ENCODE measurements at regions not wholly inside any gene's neighbourhood (a gene's known extent, or its start where the extent isn't known, plus 50 kb on each side); places are given as distances from the start of the nearest gene placed in this dataset.

- Histone ChIP-seq H2BK5ac (ENCODE audit: low read depth, low read length) (no peak overlapping the region), H2BK20ac (ENCODE audit: low read length) (no peak overlapping the region), H3K56ac (replicated peaks; ENCODE audit: insufficient read length, low read depth, low read length) (no peak overlapping the region), H3K9ac (replicated peaks in 1 of 4; ENCODE audit: extremely low read depth in 1 of 4, low read depth in 3 of 4, low read length in 3 of 4) (no peak overlapping the region), H4K5ac (ENCODE audit: insufficient read length, low read depth, low read length) (no peak overlapping the region), H2AFZ (ENCODE audit: low read length) (no peak overlapping the region), H3K27me3 (replicated peaks in 1 of 4; ENCODE audit: control insufficient read depth in 3 of 4, extremely low read depth in 1 of 4, insufficient read depth in 3 of 4, low read length in 3 of 4) (no peaks in the 10 kb centered on the region), H3K79me2 (ENCODE audit: control insufficient read depth in 1 of 2, insufficient read depth in 2 of 2, low read length in 2 of 2) (no peaks in the 10 kb centered on the region), H4K20me1 (replicated peaks in 1 of 2; ENCODE audit: control insufficient read depth in 1 of 2, insufficient read depth in 2 of 2, low read length in 2 of 2) (no peaks in the 10 kb centered on the region), H3K9me3 (ENCODE audit: insufficient read depth in 2 of 2, low read depth in 1 of 2, low read length in 1 of 2) (no peaks in the 10 kb centered on the region), H4K8ac (ENCODE audit: extremely low read depth, insufficient read depth, low read length) (no peak overlapping the region), H4K91ac (replicated peaks; ENCODE audit: insufficient read length, low read length) (no peak overlapping the region), H3K4me3 (ENCODE audit: extremely low read depth in 1 of 4, insufficient read depth in 2 of 4, low read depth in 3 of 4, low read length in 4 of 4) (no peak overlapping the region), H3K36me3 (ENCODE audit: control insufficient read depth in 2 of 4, insufficient read depth in 4 of 4, low read length in 3 of 4) (no peaks in the 10 kb centered on the region), H3K14ac (ENCODE audit: insufficient read length) (no peak overlapping the region), H3K27ac (ENCODE audit: low read depth, low read length) (no peak overlapping the region), H3K4me1 (replicated peaks in 1 of 4; ENCODE audit: control insufficient read depth in 3 of 4, insufficient read depth in 4 of 4, low read length in 3 of 4) (no peaks in the 10 kb centered on the region; a peak in 1 of 7 replicates), H3K4ac (replicated peaks; ENCODE audit: insufficient read length, low read depth, low read length) (no peak overlapping the region), H2AK5ac (ENCODE audit: low read depth, low read length) (no peak overlapping the region), H3K23ac (ENCODE audit: insufficient read length) (no peak overlapping the region), H2BK120ac (replicated peaks; ENCODE audit: low read depth, low read length) (no peak overlapping the region), H3K23me2 (ENCODE audit: low read depth, low read length) (no peaks in the 10 kb centered on the region), H3K18ac (ENCODE audit: extremely low read depth, low read length) (no peak overlapping the region), H3K4me2 (ENCODE audit: insufficient read depth in 1 of 2, low read depth in 2 of 2, low read length in 2 of 2) (no peak overlapping the region), H2BK12ac (ENCODE audit: low read depth, low read length) (no peak overlapping the region), H3K79me1 (ENCODE audit: low read depth, low read length) (no peaks in the 10 kb centered on the region), H2BK15ac (ENCODE audit: low read length) (no peak overlapping the region)
- 94% methylated on average over 7 of the region's 7 CpGs; no CpG with 5 or more reads in 1 of the 2 experiments for WGBS, 2 experiments (ENCODE audit: extremely low coverage in 1 of 2, insufficient coverage in 1 of 2, insufficient read length in 1 of 2, insufficient replicate concordance in 2 of 2, low coverage in 1 of 2, low lambda C conversion rate in 2 of 2, missing lambda C conversion rate in 1 of 2)
- TF ChIP-seq SRF (IDR thresholded peaks at IDR 0.05; ENCODE audit: low read depth, low read length) (no peak), SP4 (IDR thresholded peaks at IDR 0.05; ENCODE audit: low read length) (no peak), SP1 (IDR thresholded peaks at IDR 0.05; ENCODE audit: low read depth, low read length) (no peak), SP2 (IDR thresholded peaks at IDR 0.05; ENCODE audit: low read length) (no peak), EZH2 (IDR thresholded peaks at IDR 0.05; ENCODE audit: low read depth, low read length, severe bottlenecking) (no peak), CBX5 (IDR thresholded peaks at IDR 0.05; ENCODE audit: low read depth, low read length) (no peak), TAF7 (optimal IDR thresholded peaks at IDR 0.05; ENCODE audit: borderline replicate concordance, low read depth, low read length) (no peak), SIRT6 (IDR thresholded peaks at IDR 0.05; ENCODE audit: low read length) (no peak), SUZ12 (IDR thresholded peaks at IDR 0.05; ENCODE audit: low read length) (no peak), CHD2 (IDR thresholded peaks at IDR 0.05; ENCODE audit: low read length) (no peak), ASH2L (IDR thresholded peaks at IDR 0.05; ENCODE audit: low read length) (no peak), GABPA (IDR thresholded peaks at IDR 0.05; ENCODE audit: borderline replicate concordance, insufficient read depth, low read length) (no peak)
- CTCF ChIA-PET (ENCODE audit: partially characterized antibody), result interaction anchor here (0.7 to 2.7 kb wide), 7 partner anchors 10 to 760 kb away, joined by 3 to 22 read pairs (median 3); no protein-coding TSS in a partner anchor
- DNase-seq (ENCODE audit: low read depth in 1 of 2, low spot score in 2 of 2), result no peak
- no peak for FAIRE-seq
- POLR2A ChIA-PET (ENCODE audit: partially characterized antibody), result no interaction called here
These were observed 762.0 kb upstream of the IGFBP3 start for GRCh38 chr7:46682836-46683624.

All from H1 (cell line).